Vagina (tissue), 2 donors: ENCODE measurements at regions not wholly inside any gene's neighbourhood (a gene's known extent, or its start where the extent isn't known, plus 50 kb on each side); places are given as distances from the start of the nearest gene placed in this dataset.

Source experiments
- DNase-seq, 2 donors: peaks; one replicate each; pipeline ENCODE4 v3.0.0-alpha.2; 2017; ENCODE audit errors: extremely low spot score in 2 of 2
- H3K27ac ChIP-seq: fragments of 200-600 bp; sonication (generic); one replicate; pipeline ENCODE4 v1.5.1; 2019
- H3K27me3 ChIP-seq: fragments of 200-600 bp; sonication (generic); one replicate; pipeline ENCODE4 v1.5.1; 2019
- H3K36me3 ChIP-seq, 2 donors: fragments of 200-600 bp; sonication (generic); one replicate each; pipeline ENCODE4 v1.5.1; 2017 to 2019
- H3K4me1 ChIP-seq: fragments of 200-600 bp; sonication (generic); one replicate; pipeline ENCODE4 v1.5.1; 2019
- H3K4me3 ChIP-seq, 2 donors: fragments of 200-600 bp; sonication (generic); 1 replicate in 1 of 2; 2 replicates in 1 of 2; pipeline ENCODE4 v1.5.1; 2016 to 2019
- H3K9me3 ChIP-seq: fragments of 200-600 bp; sonication (generic); one replicate; pipeline ENCODE4 v1.5.1; 2019
- POLR2A ChIP-seq, 2 donors: fragments of 450-650 bp; IDR thresholded peaks; one replicate each; pipeline ENCODE4 v1.6.1; 2017; ENCODE audit warnings: antibody characterized with exemption in 2 of 2, mild to moderate bottlenecking in 2 of 2, moderate library complexity in 2 of 2
- POLR2AphosphoS5 ChIP-seq, 2 donors: sonication (generic); formaldehyde crosslinking; IDR thresholded peaks; one replicate each; pipeline ENCODE4 v1.9.0; 2017; ENCODE audit warnings: antibody characterized with exemption in 2 of 2, mild to moderate bottlenecking in 2 of 2, low read depth in 1 of 2; ENCODE audit not compliant: insufficient read depth in 1 of 2
- intact Hi-C: fragments of 100-400 bp; cut with DNase I; formaldehyde crosslinking; loops from one replicate; pipeline ENCODE4 v1.15.1; 2023
- TF ChIP-seq, protein P1 (sequence below), 3 experiments: fragments of 450-650 bp in 2 of 3; fragments of 200-600 bp in 1 of 3; sonication (generic) in 1 of 3; IDR thresholded peaks; one replicate each; pipeline ENCODE4 v1.5.1; 2017 to 2019; ENCODE audit warnings: antibody characterized with exemption in 3 of 3, mild to moderate bottlenecking in 2 of 3, moderate library complexity in 2 of 3

DNA sequence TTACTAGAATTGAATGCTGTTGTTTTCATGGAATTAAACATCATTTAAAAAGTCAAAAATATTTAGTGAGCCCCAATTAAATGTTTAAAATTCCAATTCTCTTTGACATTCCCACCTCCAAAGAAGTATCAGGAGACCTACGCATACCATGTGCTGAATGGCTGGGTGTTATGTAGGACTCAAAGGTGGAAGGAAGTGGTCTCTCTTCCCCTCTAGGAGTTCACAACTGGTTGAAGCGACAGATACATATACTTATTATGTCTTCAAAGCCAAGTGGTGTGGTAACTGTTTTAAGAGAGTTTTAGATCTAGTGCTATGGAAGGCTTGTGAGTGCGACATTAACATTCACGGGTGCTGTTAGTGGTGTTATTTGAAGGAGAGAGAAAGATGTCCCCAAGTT is 464.0 kb downstream of the ATP23 start:
- H3K4me3 ChIP-seq: no peak overlapping the region
- H3K27ac ChIP-seq: no peak overlapping the region
- no peaks in the 10 kb centered on the region for H3K9me3 ChIP-seq
- no peak for DNase-seq
- no peaks in the 10 kb centered on the region for H3K27me3 ChIP-seq
- no peak for TF ChIP-seq POLR2AphosphoS5 (IDR thresholded peaks at IDR 0.05; ENCODE audit: insufficient read depth in 1 of 2, low read depth in 1 of 2)
- TF ChIP-seq, protein P1, sequence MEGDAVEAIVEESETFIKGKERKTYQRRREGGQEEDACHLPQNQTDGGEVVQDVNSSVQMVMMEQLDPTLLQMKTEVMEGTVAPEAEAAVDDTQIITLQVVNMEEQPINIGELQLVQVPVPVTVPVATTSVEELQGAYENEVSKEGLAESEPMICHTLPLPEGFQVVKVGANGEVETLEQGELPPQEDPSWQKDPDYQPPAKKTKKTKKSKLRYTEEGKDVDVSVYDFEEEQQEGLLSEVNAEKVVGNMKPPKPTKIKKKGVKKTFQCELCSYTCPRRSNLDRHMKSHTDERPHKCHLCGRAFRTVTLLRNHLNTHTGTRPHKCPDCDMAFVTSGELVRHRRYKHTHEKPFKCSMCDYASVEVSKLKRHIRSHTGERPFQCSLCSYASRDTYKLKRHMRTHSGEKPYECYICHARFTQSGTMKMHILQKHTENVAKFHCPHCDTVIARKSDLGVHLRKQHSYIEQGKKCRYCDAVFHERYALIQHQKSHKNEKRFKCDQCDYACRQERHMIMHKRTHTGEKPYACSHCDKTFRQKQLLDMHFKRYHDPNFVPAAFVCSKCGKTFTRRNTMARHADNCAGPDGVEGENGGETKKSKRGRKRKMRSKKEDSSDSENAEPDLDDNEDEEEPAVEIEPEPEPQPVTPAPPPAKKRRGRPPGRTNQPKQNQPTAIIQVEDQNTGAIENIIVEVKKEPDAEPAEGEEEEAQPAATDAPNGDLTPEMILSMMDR (IDR thresholded peaks at IDR 0.05): no peak
- no peak for TF ChIP-seq POLR2A (IDR thresholded peaks at IDR 0.05)
- intact Hi-C loops: no loop called here
- H3K4me1 ChIP-seq: no peaks in the 10 kb centered on the region
- no peaks in the 10 kb centered on the region for H3K36me3 ChIP-seq

DNA sequence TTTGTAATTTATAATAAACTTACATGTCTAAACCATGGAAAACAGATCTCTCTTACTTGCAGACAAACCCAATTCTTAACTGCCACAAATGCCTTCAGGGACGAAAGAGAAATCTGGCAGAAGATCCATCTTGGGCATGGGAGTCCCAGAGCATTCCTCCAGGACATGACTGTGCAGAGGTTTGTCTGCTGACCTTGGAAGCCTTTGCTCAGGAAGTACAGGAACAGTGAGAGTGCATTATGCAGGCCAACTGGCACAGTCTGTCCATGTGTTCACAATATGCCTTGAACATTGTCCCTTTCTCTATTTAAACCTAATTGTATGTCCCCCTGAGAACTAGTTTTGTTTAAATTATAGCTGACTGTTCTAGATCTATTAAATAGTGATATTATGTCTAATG is 467.1 kb downstream of the ATP23 start:
- Histone ChIP-seq H3K27ac (no peak overlapping the region), H3K4me1 (peaks cover 12% of the 10 kb centered on the region), H3K27me3 (no peaks in the 10 kb centered on the region), H3K36me3 (no peaks in the 10 kb centered on the region), H3K4me3 (no peak overlapping the region), H3K9me3 (no peaks in the 10 kb centered on the region)
- no peak for DNase-seq
- intact Hi-C loops: no loop called here
- TF ChIP-seq, protein P1 (IDR thresholded peaks at IDR 0.05): no peak
- no peak for TF ChIP-seq POLR2A (IDR thresholded peaks at IDR 0.05)
- no peak for TF ChIP-seq POLR2AphosphoS5 (IDR thresholded peaks at IDR 0.05; ENCODE audit: insufficient read depth in 1 of 2, low read depth in 1 of 2)

DNA sequence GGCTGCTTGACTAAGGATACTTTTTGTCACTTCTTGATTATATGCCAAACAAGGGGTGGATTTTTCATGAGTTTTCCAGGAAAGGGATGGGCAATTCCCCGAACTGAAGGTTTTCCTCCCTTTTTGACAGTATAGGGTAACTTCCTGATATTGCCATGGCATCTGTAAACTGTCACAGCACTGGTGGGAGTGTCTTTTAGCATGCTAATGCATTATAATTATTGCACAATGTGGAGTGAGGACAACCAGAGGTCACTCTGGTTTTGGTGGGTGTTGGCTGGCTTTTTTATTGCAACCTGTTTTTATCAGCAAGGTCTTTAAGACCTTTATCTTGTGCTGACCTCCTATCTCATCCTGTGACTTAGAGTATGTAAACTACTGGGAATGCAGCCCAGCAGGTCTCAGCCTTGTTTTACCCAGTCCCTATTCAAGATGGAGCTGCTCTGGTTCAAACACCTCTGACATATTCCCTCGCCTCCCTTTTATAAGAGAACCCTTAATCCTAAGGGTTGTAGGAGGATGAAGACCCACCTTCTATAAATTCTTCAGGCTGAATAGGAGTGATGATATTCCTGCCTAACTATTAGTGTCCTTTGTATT is 471.2 kb downstream of the ATP23 start:
- Histone ChIP-seq H3K36me3 (no peaks in the 10 kb centered on the region), H3K27me3 (no peaks in the 10 kb centered on the region), H3K4me1 (peaks cover 33% of the 10 kb centered on the region), H3K9me3 (no peaks in the 10 kb centered on the region), H3K4me3 (no peak overlapping the region), H3K27ac (no peak overlapping the region)
- DNase-seq: no peak
- intact Hi-C loops: no loop called here
- TF ChIP-seq POLR2A (IDR thresholded peaks at IDR 0.05) (no peak), POLR2AphosphoS5 (IDR thresholded peaks at IDR 0.05; ENCODE audit: insufficient read depth in 1 of 2, low read depth in 1 of 2) (no peak)
- TF ChIP-seq, protein P1 (IDR thresholded peaks at IDR 0.05): no peak

DNA sequence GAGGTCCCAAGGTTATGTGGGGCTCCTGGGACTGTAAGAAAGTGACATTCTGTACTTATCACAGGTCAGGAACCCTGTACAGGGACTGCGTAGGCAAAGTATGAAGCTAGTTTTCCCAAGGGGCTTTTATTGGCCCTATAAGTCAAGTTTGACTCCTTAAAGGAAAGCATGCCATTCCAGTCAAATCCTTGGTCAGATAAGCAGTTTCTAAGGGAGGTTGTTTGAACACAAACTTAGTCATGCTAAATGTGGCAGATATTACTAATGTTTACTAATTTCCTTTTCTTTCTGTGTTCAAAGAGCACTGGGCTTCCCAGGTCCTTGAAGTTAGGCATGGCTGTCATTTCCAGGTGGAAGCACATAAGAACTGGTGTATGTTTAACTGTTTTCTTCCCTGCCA is 472.4 kb downstream of the ATP23 start:
- no peaks in the 10 kb centered on the region for H3K9me3 ChIP-seq
- H3K27me3 ChIP-seq: no peaks in the 10 kb centered on the region
- no peak for DNase-seq
- TF ChIP-seq POLR2A (IDR thresholded peaks at IDR 0.05) (no peak), POLR2AphosphoS5 (IDR thresholded peaks at IDR 0.05; ENCODE audit: insufficient read depth in 1 of 2, low read depth in 1 of 2) (no peak)
- TF ChIP-seq, protein P1 (IDR thresholded peaks at IDR 0.05): no peak
- intact Hi-C loops: no loop called here
- no peaks in the 10 kb centered on the region for H3K36me3 ChIP-seq
- H3K27ac ChIP-seq: no peak overlapping the region
- no peak overlapping the region for H3K4me3 ChIP-seq
- H3K4me1 ChIP-seq: peaks cover 33% of the 10 kb centered on the region

DNA sequence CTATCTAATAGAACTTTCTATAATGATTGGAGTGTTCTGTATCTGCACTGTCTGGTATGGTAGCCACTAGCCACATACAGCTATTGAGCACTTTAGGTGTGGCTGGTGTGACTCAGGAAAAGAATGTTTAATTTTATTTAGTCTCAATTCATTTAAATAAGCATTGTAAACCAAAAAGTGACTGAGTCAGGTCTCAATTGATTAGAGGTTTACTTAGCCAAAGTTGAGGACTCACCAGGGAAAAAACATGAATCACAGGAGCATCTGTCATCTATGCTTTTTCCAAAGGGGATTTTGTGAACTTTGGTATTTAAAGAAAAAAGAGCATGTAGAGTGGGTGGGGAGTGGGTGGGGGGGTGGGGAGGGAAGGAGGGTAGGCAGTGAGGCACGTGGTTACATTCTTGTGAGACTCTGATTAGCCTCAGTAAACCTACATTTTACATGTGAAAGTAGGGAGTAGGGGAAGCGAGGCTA is 473.1 kb downstream of the ATP23 start:
- intact Hi-C loops: no loop called here

More for the DNA sequence above, 473.1 kb downstream of the ATP23 start:
- Histone ChIP-seq H3K36me3 (no peaks in the 10 kb centered on the region), H3K27me3 (no peaks in the 10 kb centered on the region), H3K4me1 (peaks cover 39% of the 10 kb centered on the region), H3K9me3 (no peaks in the 10 kb centered on the region), H3K27ac (no peak overlapping the region), H3K4me3 (no peak overlapping the region)
- no peak for DNase-seq
- TF ChIP-seq, protein P1 (IDR thresholded peaks at IDR 0.05): no peak
- TF ChIP-seq POLR2A (IDR thresholded peaks at IDR 0.05): no peak
- TF ChIP-seq POLR2AphosphoS5 (IDR thresholded peaks at IDR 0.05; ENCODE audit: insufficient read depth in 1 of 2, low read depth in 1 of 2): no peak
